ENCODE measurements at regions not wholly inside any gene's neighbourhood (a gene's known extent, or its start where the extent isn't known, plus 50 kb on each side); places are given as distances from the start of the nearest gene placed in this dataset.

DNA sequence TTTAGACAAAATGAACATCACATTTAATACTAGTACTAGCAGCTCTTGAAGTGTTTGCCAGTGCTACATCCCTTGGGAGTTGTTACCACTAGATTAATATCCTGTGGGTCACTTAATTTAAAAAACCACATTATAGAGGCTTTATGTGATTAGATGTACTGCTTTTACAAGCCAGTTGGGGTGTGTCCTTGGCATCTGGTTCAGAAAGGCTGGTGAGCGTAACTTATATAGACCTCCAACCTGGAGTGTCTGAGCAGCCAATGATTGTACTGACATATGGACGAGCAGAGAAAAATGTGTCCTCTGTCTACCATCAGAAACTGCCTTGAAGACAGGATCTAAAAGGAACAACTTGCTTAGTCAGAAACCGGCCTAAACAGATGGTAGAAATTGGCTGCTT is 306.2 kb upstream of the ATP11B start:
- Histone ChIP-seq H3K36me3 (ENCODE audit: insufficient read depth, low read length, poor library complexity, severe bottlenecking) (no peaks in the 10 kb centered on the region), H3K27ac (ENCODE audit: low read depth, low read length, poor library complexity, severe bottlenecking) (no peak overlapping the region), H3K4me3 (ENCODE audit: low read depth, low read length, poor library complexity, severe bottlenecking) (no peak overlapping the region), H3K4me1 (ENCODE audit: insufficient read depth, low read length, poor library complexity, severe bottlenecking) (peaks cover 20% of the 10 kb centered on the region), H3K27me3 (replicated peaks; ENCODE audit: insufficient read depth, low read depth, low read length, poor library complexity) (no peaks in the 10 kb centered on the region), H3K9me3 (ENCODE audit: low read depth, low read length, poor library complexity, severe bottlenecking) (no peaks in the 10 kb centered on the region)
- BruUV-seq (replicated peaks): no TSS peak
- ChIA-PET CTCF (no interaction called here), POLR2A (ENCODE audit: low non-redundant PET) (no interaction called here)
- TF ChIP-seq, protein P1, sequence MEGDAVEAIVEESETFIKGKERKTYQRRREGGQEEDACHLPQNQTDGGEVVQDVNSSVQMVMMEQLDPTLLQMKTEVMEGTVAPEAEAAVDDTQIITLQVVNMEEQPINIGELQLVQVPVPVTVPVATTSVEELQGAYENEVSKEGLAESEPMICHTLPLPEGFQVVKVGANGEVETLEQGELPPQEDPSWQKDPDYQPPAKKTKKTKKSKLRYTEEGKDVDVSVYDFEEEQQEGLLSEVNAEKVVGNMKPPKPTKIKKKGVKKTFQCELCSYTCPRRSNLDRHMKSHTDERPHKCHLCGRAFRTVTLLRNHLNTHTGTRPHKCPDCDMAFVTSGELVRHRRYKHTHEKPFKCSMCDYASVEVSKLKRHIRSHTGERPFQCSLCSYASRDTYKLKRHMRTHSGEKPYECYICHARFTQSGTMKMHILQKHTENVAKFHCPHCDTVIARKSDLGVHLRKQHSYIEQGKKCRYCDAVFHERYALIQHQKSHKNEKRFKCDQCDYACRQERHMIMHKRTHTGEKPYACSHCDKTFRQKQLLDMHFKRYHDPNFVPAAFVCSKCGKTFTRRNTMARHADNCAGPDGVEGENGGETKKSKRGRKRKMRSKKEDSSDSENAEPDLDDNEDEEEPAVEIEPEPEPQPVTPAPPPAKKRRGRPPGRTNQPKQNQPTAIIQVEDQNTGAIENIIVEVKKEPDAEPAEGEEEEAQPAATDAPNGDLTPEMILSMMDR (conservative IDR thresholded peaks at IDR 0.05; ENCODE audit: low read depth, low read length): no peak
- no peak for TF ChIP-seq EZH2 (IDR thresholded peaks at IDR 0.05; ENCODE audit: borderline replicate concordance, low read depth, low read length, poor library complexity, severe bottlenecking)
- intact Hi-C loops (cut with micrococcal nuclease; ENCODE audit: unreplicated experiment): no loop called here
- peak; percentile 41 for DNase-seq (ENCODE audit: low spot score)

DNA sequence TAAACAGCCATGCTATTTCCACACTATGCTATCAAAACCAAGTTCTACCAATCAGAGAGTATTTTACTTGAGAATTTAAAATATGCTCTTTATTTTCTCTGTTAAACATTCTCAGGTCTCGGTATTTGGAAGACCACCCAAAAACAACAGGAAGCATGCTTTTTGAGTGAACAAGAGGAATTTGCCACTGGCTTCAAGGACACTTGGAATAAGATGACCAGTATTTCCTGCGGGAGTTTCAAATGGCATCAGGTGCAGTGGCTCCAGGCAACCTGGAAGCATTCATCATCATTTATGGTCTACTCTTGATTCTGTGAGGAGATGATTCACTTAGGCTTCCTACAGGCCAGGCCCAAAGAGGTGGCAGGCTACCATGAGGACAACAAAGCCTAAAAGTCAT is 305.7 kb upstream of the ATP11B start:
- no peaks in the 10 kb centered on the region for H3K36me3 ChIP-seq (ENCODE audit: insufficient read depth, low read length, poor library complexity, severe bottlenecking)
- H3K9me3 ChIP-seq (ENCODE audit: low read depth, low read length, poor library complexity, severe bottlenecking): no peaks in the 10 kb centered on the region
- intact Hi-C loops (cut with micrococcal nuclease; ENCODE audit: unreplicated experiment): no loop called here
- TF ChIP-seq EZH2 (IDR thresholded peaks at IDR 0.05; ENCODE audit: borderline replicate concordance, low read depth, low read length, poor library complexity, severe bottlenecking): no peak
- TF ChIP-seq, protein P1 (conservative IDR thresholded peaks at IDR 0.05; ENCODE audit: low read depth, low read length): no peak
- BruUV-seq (replicated peaks): no TSS peak
- no peaks in the 10 kb centered on the region for H3K27me3 ChIP-seq (replicated peaks; ENCODE audit: insufficient read depth, low read depth, low read length, poor library complexity)
- POLR2A ChIA-PET (ENCODE audit: low non-redundant PET): no interaction called here
- H3K4me3 ChIP-seq (ENCODE audit: low read depth, low read length, poor library complexity, severe bottlenecking): no peak overlapping the region
- H3K4me1 ChIP-seq (ENCODE audit: insufficient read depth, low read length, poor library complexity, severe bottlenecking): peaks cover 20% of the 10 kb centered on the region
- CTCF ChIA-PET: no interaction called here
- no peak overlapping the region for H3K27ac ChIP-seq (ENCODE audit: low read depth, low read length, poor library complexity, severe bottlenecking)
- DNase-seq (ENCODE audit: low spot score): no peak

DNA sequence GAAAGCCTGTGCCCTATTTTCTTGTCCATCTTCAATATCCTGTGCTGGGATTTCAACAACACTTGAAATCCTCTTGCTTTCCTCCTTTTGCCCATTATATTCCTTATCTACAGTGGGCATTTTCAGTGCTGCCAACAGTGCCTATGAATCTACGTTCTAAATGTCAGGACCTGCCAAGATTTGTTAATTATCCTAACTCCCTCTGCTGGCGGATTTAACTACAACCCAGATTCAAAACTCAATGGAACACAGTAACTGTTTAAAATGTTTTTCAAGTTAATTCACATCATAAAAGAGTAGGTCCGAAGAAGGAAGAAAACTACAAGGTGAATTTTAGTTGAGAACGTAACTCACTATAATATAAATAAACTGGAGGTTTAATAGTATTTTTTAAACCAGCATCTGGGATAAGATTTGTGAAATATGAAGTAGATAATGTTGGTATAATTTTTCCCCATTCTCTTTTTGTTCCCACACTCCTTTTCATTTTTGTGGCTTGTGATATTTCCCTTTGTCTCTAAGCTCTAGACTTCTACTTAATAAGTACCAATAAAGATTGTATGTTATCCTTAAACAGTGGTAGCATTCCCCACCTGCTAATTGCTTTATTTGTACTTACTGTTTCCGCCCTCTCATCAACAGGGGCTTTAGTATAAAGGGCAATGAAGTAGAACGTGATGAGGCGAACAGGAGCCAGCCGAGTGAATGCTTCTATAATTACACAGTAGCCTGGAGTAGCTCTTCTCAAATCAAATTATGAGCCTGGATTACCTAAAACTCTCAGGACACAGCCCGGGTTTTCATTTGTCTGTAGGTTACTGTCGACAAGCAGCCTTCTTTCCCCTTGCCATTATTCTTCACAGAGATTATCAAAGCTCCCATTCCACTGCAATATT is 302.5 kb upstream of the ATP11B start:
- peak; percentile 69 for DNase-seq (ENCODE audit: low spot score)
- CTCF ChIA-PET: no interaction called here
- Histone ChIP-seq H3K4me3 (ENCODE audit: low read depth, low read length, poor library complexity, severe bottlenecking) (no peak overlapping the region), H3K27me3 (replicated peaks; ENCODE audit: insufficient read depth, low read depth, low read length, poor library complexity) (no peaks in the 10 kb centered on the region), H3K36me3 (ENCODE audit: insufficient read depth, low read length, poor library complexity, severe bottlenecking) (no peaks in the 10 kb centered on the region), H3K9me3 (ENCODE audit: low read depth, low read length, poor library complexity, severe bottlenecking) (no peaks in the 10 kb centered on the region), H3K4me1 (ENCODE audit: insufficient read depth, low read length, poor library complexity, severe bottlenecking) (peaks cover 20% of the 10 kb centered on the region), H3K27ac (ENCODE audit: low read depth, low read length, poor library complexity, severe bottlenecking) (no peak overlapping the region)
- intact Hi-C loops (cut with micrococcal nuclease; ENCODE audit: unreplicated experiment): loop anchor here (5.0 kb wide), 2 partner anchors 191 to 784 kb away; no protein-coding TSS in a partner anchor
- POLR2A ChIA-PET (ENCODE audit: low non-redundant PET): no interaction called here
- BruUV-seq (replicated peaks): no TSS peak
- TF ChIP-seq EZH2 (IDR thresholded peaks at IDR 0.05; ENCODE audit: borderline replicate concordance, low read depth, low read length, poor library complexity, severe bottlenecking): no peak
- TF ChIP-seq, protein P1 (conservative IDR thresholded peaks at IDR 0.05; ENCODE audit: low read depth, low read length): peak; percentile 73
